KMS-11 (cell line): ENCODE measurements at regions not wholly inside any gene's neighbourhood (a gene's known extent, or its start where the extent isn't known, plus 50 kb on each side); places are given as distances from the start of the nearest gene placed in this dataset.

Source experiments
- H2AFZ ChIP-seq: fragments of 200-600 bp; sonication (generic); 2 replicates; pipeline ENCODE4 v1.6.1; 2016; ENCODE audit warnings: antibody characterized with exemption, mixed run types, low read depth
- H3K27ac ChIP-seq: fragments of 200-600 bp; sonication (generic); 2 replicates; pipeline ENCODE4 v1.6.1; 2016; ENCODE audit warnings: mild to moderate bottlenecking, mixed run types
- H3K27me3 ChIP-seq: fragments of 200-600 bp; sonication (generic); 2 replicates; pipeline ENCODE4 v1.6.1; 2017; ENCODE audit warnings: mild to moderate bottlenecking, low read depth, mixed run types, moderate library complexity; ENCODE audit not compliant: insufficient read depth
- H3K36me3 ChIP-seq: fragments of 200-600 bp; sonication (generic); 2 replicates; pipeline ENCODE4 v1.6.1; 2017; ENCODE audit warnings: mild to moderate bottlenecking, mixed run types; ENCODE audit not compliant: insufficient read depth
- H3K4me1 ChIP-seq: fragments of 200-600 bp; sonication (generic); 2 replicates; pipeline ENCODE4 v1.6.1; 2016; ENCODE audit warnings: mild to moderate bottlenecking, low read depth, mixed run types; ENCODE audit not compliant: poor library complexity, severe bottlenecking
- H3K4me2 ChIP-seq: fragments of 200-600 bp; sonication (generic); 2 replicates; pipeline ENCODE4 v1.7.0; 2016; ENCODE audit warnings: mild to moderate bottlenecking, mixed run types
- H3K4me3 ChIP-seq: fragments of 200-600 bp; sonication (generic); IDR thresholded peaks from 2 replicates; pipeline ENCODE4 v1.6.1; 2017; ENCODE audit warnings: low read depth, low read length, mixed read lengths; ENCODE audit not compliant: insufficient read depth
- H3K79me2 ChIP-seq: fragments of 200-600 bp; sonication (generic); 2 replicates; pipeline ENCODE4 v1.6.1; 2016; ENCODE audit warnings: low read depth, mixed run types; ENCODE audit not compliant: insufficient read depth
- H3K9ac ChIP-seq: fragments of 200-600 bp; sonication (generic); 2 replicates; pipeline ENCODE4 v1.6.1; 2016; ENCODE audit warnings: mild to moderate bottlenecking, mixed run types
- H4K20me1 ChIP-seq: fragments of 200-600 bp; sonication (generic); 2 replicates; pipeline ENCODE4 v1.6.1; 2016; ENCODE audit warnings: mild to moderate bottlenecking, mixed run types; ENCODE audit not compliant: insufficient read depth
- TF ChIP-seq, protein P1 (sequence below): fragments of 200-600 bp; sonication (generic); conservative IDR thresholded peaks from 2 replicates; pipeline ENCODE4 v1.6.1; 2017; ENCODE audit warnings: low read depth, mild to moderate bottlenecking, antibody characterized with exemption, low read length, moderate library complexity, mixed read lengths

DNA sequence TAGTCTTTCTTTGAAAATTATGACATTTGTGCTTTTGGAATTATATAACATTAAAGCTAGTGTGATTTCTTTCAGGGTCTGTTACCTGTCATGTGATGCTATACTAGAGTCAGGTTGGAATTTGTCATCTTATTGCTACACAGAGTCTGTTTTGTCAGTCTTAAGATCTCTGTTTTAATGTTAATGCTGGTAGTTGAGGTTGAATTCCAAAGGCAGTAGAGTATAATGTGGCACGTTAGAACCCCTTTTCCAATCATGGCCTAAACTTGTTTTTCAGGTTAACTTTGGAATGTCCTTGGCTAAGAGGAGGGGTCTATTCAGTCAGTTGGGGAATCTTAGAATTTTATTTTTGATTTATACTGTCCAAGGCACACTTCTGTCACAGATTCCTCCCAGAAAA lies 258.5 kb downstream of the PABPC4L start:
- Histone ChIP-seq H3K9ac (no peak overlapping the region), H3K27me3 (no peaks in the 10 kb centered on the region), H3K4me3 (no peak overlapping the region), H3K4me2 (no peak overlapping the region), H3K79me2 (no peaks in the 10 kb centered on the region), H3K36me3 (no peaks in the 10 kb centered on the region), H4K20me1 (no peaks in the 10 kb centered on the region), H3K4me1 (peaks cover 8% of the 10 kb centered on the region), H3K27ac (no peak overlapping the region), H2AFZ (no peak overlapping the region)
- TF ChIP-seq, protein P1, sequence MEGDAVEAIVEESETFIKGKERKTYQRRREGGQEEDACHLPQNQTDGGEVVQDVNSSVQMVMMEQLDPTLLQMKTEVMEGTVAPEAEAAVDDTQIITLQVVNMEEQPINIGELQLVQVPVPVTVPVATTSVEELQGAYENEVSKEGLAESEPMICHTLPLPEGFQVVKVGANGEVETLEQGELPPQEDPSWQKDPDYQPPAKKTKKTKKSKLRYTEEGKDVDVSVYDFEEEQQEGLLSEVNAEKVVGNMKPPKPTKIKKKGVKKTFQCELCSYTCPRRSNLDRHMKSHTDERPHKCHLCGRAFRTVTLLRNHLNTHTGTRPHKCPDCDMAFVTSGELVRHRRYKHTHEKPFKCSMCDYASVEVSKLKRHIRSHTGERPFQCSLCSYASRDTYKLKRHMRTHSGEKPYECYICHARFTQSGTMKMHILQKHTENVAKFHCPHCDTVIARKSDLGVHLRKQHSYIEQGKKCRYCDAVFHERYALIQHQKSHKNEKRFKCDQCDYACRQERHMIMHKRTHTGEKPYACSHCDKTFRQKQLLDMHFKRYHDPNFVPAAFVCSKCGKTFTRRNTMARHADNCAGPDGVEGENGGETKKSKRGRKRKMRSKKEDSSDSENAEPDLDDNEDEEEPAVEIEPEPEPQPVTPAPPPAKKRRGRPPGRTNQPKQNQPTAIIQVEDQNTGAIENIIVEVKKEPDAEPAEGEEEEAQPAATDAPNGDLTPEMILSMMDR, result no peak

GRCh38 chr4:133938061-133938460 lies 263.5 kb downstream of the PABPC4L start:
- peaks cover 8% of the 10 kb centered on the region for H3K4me1 ChIP-seq
- no peaks in the 10 kb centered on the region for H3K79me2 ChIP-seq
- no peak overlapping the region for H3K4me2 ChIP-seq
- TF ChIP-seq, protein P1, result no peak
- no peaks in the 10 kb centered on the region for H4K20me1 ChIP-seq
- no peaks in the 10 kb centered on the region for H3K36me3 ChIP-seq
- H3K4me3 ChIP-seq, result no peak overlapping the region
- no peak overlapping the region for H2AFZ ChIP-seq
- no peak overlapping the region for H3K27ac ChIP-seq
- no peak overlapping the region for H3K9ac ChIP-seq
- no peaks in the 10 kb centered on the region for H3K27me3 ChIP-seq

DNA sequence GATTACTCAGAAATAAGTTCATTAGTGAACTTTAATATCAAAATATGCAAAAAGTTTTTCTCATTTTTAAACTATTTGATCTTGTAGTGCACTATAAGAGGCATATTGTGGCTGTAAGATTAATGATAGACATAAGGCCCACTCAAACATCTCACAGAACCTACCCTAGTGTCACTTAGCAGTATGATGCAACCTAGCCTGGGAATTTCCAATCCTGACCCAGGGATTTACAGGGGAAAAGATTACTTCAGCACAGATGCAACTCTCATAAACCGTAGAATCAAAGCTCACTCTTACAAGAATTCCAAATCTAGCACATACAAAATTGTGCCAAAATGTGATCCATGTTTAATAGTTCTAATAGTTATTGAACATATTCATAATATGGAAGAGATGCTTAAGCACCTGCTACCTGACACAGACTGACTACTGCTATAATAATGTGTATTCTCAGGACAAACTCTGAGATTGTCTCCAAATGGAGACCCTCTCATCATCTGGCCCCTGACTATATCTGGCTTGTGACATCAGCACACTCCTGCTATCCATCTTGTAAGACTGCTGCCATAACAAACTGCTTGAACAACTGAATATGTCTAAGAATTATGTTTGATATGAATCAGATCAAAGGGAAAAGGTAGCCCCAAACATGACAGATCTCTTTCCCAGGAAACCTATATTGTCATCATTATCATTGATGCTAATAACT lies 271.9 kb downstream of the PABPC4L start:
- TF ChIP-seq, protein P1, result no peak
- no peaks in the 10 kb centered on the region for H4K20me1 ChIP-seq
- H3K4me2 ChIP-seq, result no peak overlapping the region
- H3K79me2 ChIP-seq, result no peaks in the 10 kb centered on the region
- no peak overlapping the region for H3K4me3 ChIP-seq
- no peak overlapping the region for H2AFZ ChIP-seq
- peaks cover 15% of the 10 kb centered on the region for H3K4me1 ChIP-seq
- H3K9ac ChIP-seq, result no peak overlapping the region
- no peak overlapping the region for H3K27ac ChIP-seq
- no peaks in the 10 kb centered on the region for H3K27me3 ChIP-seq
- no peaks in the 10 kb centered on the region for H3K36me3 ChIP-seq

- H2AFZ ChIP-seq, result no peak overlapping the region
- no peak overlapping the region for H3K9ac ChIP-seq
- no peak overlapping the region for H3K4me2 ChIP-seq
- H3K36me3 ChIP-seq, result no peaks in the 10 kb centered on the region
- TF ChIP-seq, protein P1, result no peak
- H3K4me3 ChIP-seq, result no peak overlapping the region
- H3K27me3 ChIP-seq, result no peaks in the 10 kb centered on the region
- no peaks in the 10 kb centered on the region for H3K79me2 ChIP-seq
- peaks cover 5% of the 10 kb centered on the region for H3K4me1 ChIP-seq
- H3K27ac ChIP-seq, result no peak overlapping the region
- no peaks in the 10 kb centered on the region for H4K20me1 ChIP-seq
Observed at GRCh38 chr4:133921280-133922195, 280.1 kb downstream of the PABPC4L start.
